NK-92 treated with Interleukin-12 subunit alpha and Interleukin-12 subunit beta, amount 100 ng/mL, for 24 hours (cell line): ENCODE measurements at regions not wholly inside any gene's neighbourhood (a gene's known extent, or its start where the extent isn't known, plus 50 kb on each side); places are given as distances from the start of the nearest gene placed in this dataset.

Experiments
- DNase-seq: peaks from one replicate; lab custom pipeline; 2025; lab: John Stamatoyannopoulos, UW

- no peak for DNase-seq
Measured at GRCh38 chr11:93075782-93076181, 106.3 kb downstream of the MTNR1B start.

- DNase-seq = no peak
Measured at GRCh38 chr11:93080146-93080759, 110.8 kb downstream of the MTNR1B start.

- DNase-seq = no peak
Measured at GRCh38 chr11:93081694-93082093, 112.2 kb downstream of the MTNR1B start.

DNA sequence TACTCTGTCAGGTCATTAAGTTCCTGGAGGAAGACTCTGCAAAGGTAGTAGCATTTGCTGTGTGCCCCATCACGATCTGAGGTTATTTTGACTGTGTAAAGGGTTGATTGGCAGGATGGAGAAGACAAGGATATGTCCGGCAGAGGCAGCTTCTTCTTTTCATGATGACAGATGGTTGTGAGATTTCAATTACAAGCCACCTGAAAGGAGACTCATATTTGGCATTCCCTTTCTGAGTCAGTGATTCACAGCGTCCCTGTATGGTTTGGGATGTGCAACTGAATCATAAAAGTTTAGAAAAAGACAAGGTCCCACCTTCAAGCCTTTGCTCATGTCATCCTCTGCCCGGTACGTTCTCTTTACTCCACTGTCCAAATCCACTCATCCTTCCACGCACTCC, 113.4 kb downstream of the MTNR1B start:
- DNase-seq = no peak

DNA sequence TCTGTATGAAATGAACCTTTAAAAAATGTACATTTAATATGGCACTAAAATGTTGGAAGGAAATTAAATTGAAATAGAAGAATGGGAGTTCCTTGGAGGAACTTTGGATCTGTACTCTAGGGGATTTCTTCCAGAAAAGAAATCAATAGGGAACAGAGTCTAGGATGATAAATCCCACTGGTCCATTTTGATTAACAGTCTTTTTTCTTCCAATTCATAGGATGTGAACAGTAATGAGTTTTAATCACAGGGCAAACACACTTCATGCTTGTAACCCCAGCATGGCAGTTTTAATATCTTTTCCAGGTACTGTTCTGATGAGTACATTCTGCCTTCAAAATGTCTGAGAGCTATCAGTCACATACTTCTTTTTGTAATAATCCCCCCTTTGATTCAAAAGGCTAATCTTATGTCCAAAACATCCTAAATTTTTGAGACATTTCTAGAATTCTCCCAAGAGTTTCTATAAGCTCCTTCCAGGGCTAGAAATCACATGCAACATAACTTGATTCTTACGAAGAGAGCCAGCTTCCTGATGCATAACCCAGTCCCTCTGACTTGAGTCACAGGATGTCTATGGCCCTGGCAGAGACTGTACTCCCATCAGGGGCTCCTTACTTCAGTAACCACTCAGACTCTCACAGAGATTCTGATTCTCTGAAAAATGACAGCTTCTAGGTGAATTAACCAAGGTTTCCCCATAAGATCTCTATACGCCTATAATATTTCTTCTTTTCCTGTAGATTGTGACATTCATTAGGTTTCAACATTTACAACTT, 112.9 kb downstream of the SLC36A4 start:
- DNase-seq = no peak

GRCh38 chr11:93089474-93090102, 108.2 kb downstream of the SLC36A4 start:
- no peak for DNase-seq
